ENCODE measurements at regions not wholly inside any gene's neighbourhood (a gene's known extent, or its start where the extent isn't known, plus 50 kb on each side); places are given as distances from the start of the nearest gene placed in this dataset.
"Not testable (repeated sequence)": the region's sequence is repeated elsewhere in the genome, so short reads cannot be mapped to it uniquely, and the experiment has no call there.

- H3K9me3 Mint-ChIP-seq: no peaks in the 10 kb centered on the region
- no peak for DNase-seq
- H3K27ac Mint-ChIP-seq: no peak overlapping the region
- H3K36me3 Mint-ChIP-seq (ENCODE audit: low read depth): no peaks in the 10 kb centered on the region
- no peaks in the 10 kb centered on the region for H3K4me1 Mint-ChIP-seq (ENCODE audit: low read depth)
- H3K4me3 Mint-ChIP-seq: no peak overlapping the region
- peaks cover 18% of the 10 kb centered on the region for H3K27me3 Mint-ChIP-seq
Observed at GRCh38 chrX:20718592-20719380, 452.1 kb upstream of the RPS6KA3 start.

DNA sequence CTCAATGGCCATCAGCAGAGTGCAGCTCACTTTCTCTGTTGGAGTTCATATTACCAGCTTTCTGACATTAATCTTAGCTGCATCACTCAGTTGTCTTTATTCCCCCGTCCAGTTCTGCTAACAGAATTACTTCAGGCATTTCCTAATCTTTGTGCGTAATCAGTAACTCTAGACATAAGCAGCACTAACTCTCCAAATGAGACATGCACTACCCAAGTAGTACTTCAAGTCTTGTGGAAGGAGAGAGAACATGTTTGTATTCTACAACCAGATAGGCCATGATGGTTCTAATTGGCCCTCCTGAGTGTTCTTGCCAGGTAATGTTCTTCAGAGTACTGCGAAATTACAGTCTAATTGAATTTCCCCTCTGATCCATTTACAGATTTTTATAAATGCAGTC is 448.5 kb upstream of the RPS6KA3 start:
- no peaks in the 10 kb centered on the region for H3K4me1 Mint-ChIP-seq (ENCODE audit: low read depth)
- DNase-seq: no peak
- H3K27ac Mint-ChIP-seq: no peak overlapping the region
- H3K36me3 Mint-ChIP-seq (ENCODE audit: low read depth): no peaks in the 10 kb centered on the region
- H3K9me3 Mint-ChIP-seq: no peaks in the 10 kb centered on the region
- H3K4me3 Mint-ChIP-seq: no peak overlapping the region
- H3K27me3 Mint-ChIP-seq: peaks cover 23% of the 10 kb centered on the region

DNA sequence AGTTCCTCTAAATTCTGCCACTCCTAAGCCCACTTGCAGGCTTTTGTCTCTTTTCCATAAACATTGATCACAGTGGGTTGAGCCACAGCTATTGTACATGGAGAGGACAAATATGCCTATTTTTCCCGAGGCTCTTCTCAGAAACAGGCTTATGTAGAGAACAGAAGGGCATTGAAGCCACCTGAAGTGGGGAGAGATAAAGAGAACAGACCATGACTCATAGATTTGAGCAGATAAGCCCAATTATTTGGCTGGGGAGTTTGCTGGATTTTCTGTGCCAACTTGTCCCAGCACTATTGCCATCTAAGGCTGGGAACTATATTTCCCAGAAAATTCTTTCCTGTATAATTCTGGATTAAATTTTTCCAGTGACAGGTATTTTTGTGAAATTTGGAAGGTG is 446.1 kb upstream of the RPS6KA3 start:
- no peaks in the 10 kb centered on the region for H3K36me3 Mint-ChIP-seq (ENCODE audit: low read depth)
- H3K27ac Mint-ChIP-seq: no peak overlapping the region
- no peaks in the 10 kb centered on the region for H3K9me3 Mint-ChIP-seq
- DNase-seq: no peak
- no peak overlapping the region for H3K4me3 Mint-ChIP-seq
- no peaks in the 10 kb centered on the region for H3K4me1 Mint-ChIP-seq (ENCODE audit: low read depth)
- peaks cover 28% of the 10 kb centered on the region for H3K27me3 Mint-ChIP-seq

DNA sequence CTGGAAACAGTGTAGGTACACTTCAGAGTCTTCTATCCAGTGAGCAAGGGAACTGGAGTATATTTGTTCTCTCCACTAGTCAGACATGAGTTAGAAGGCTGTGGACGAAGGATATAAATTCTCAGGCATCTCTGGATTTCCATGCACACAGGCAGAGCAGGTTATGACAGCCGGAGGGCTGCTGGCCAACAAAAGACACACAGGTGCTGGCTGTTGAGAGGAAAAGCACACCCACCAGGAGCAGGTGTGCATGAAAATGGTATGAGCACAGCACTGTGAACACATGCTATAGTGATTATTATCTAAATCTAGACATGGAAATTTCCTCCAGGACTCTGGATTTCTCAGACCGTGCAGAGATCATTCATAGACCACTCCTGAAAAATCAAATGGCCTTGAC is 444.7 kb upstream of the RPS6KA3 start:
- H3K4me3 Mint-ChIP-seq: no peak overlapping the region
- H3K27ac Mint-ChIP-seq: no peak overlapping the region
- H3K27me3 Mint-ChIP-seq: peaks cover 38% of the 10 kb centered on the region
- no peak for DNase-seq
- H3K36me3 Mint-ChIP-seq (ENCODE audit: low read depth): no peaks in the 10 kb centered on the region
- H3K4me1 Mint-ChIP-seq (ENCODE audit: low read depth): no peaks in the 10 kb centered on the region
- H3K9me3 Mint-ChIP-seq: peaks cover 2% of the 10 kb centered on the region

DNA sequence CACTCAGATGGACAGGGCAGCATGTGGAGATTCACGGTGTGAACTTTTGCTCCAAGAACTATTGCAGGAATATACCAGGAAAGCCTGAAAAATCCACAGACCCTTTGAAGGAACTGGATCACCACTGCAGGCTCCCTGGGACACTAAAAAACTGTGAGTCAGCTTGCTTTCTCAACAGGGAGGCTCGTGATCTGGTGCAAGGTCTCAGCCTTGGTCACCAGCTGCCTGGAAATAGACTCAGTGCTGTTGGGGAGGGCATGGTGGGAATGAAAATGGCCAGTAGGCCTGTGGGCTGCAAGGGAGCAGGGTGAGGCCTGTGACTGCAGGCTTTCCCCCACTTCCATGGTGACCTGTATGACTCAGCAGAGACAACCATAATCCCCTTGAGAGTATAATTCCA is 426.4 kb upstream of the RPS6KA3 start:
- Mint-ChIP-seq H3K27ac (no peak overlapping the region), H3K4me1 (ENCODE audit: low read depth) (no peaks in the 10 kb centered on the region), H3K4me3 (no peak overlapping the region), H3K9me3 (no peaks in the 10 kb centered on the region), H3K27me3 (peaks cover 34% of the 10 kb centered on the region), H3K36me3 (ENCODE audit: low read depth) (no peaks in the 10 kb centered on the region)
- no peak for DNase-seq

DNA sequence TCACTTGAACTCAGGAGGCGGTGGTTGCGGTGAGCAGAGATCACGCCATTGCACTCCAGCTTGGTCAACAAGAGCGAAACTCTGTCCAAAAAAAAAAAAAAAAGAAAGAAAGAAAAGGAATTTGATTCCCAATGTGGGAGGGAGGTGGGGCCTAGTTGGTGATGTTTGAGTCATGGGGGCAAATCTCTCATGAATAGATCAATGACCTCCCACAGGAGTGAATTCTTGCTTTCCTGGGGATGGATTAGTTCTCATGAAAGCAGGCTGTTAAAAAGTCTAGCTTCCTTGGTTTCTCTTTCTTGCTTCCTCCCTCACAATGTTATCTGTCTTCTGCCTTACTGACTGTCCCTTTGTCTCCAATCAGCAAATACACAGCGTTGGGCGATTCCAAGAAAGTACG is 419.5 kb upstream of the RPS6KA3 start:
- peaks cover 40% of the 10 kb centered on the region for H3K27me3 Mint-ChIP-seq

GRCh38 chrX:20685652-20686051 is 418.9 kb upstream of the RPS6KA3 start:
- no peaks in the 10 kb centered on the region for H3K4me1 Mint-ChIP-seq (ENCODE audit: low read depth)
- H3K27ac Mint-ChIP-seq: no peak overlapping the region
- H3K36me3 Mint-ChIP-seq (ENCODE audit: low read depth): no peaks in the 10 kb centered on the region
- H3K9me3 Mint-ChIP-seq: no peaks in the 10 kb centered on the region
- no peak overlapping the region for H3K4me3 Mint-ChIP-seq
- DNase-seq: no peak
- peaks cover 39% of the 10 kb centered on the region for H3K27me3 Mint-ChIP-seq

More for the DNA sequence above, 419.5 kb upstream of the RPS6KA3 start:
- no peaks in the 10 kb centered on the region for H3K4me1 Mint-ChIP-seq (ENCODE audit: low read depth)
- no peaks in the 10 kb centered on the region for H3K36me3 Mint-ChIP-seq (ENCODE audit: low read depth)
- no peak overlapping the region for H3K27ac Mint-ChIP-seq
- no peaks in the 10 kb centered on the region for H3K9me3 Mint-ChIP-seq
- H3K4me3 Mint-ChIP-seq: no peak overlapping the region
- DNase-seq: no peak

DNA sequence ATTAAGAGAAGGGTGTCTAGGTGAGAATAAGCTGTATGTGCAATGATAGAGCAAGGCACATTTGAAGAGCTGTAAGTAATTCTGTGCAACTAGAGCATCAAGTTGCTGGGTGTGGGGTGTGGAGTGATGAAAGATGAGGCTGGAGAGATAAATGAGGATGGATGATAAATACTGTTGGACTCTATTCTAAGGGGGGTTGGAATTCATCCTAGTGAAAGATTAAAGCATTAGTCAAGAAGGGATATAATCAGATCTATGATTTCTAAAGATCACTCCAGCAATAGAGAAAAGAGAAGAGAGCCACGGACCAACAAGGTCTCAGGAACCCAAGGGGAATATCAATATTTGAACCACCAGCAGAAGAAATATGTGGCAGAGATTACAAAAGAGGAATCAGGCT is 415.0 kb upstream of the RPS6KA3 start:
- Mint-ChIP-seq H3K36me3 (ENCODE audit: low read depth) (no peaks in the 10 kb centered on the region), H3K9me3 (no peaks in the 10 kb centered on the region), H3K27ac (no peak overlapping the region), H3K4me3 (no peak overlapping the region), H3K27me3 (peaks cover 35% of the 10 kb centered on the region), H3K4me1 (ENCODE audit: low read depth) (no peaks in the 10 kb centered on the region)
- no peak for DNase-seq

GRCh38 chrX:20680998-20681397 is 414.3 kb upstream of the RPS6KA3 start:
- H3K27me3 Mint-ChIP-seq: peaks cover 38% of the 10 kb centered on the region
- no peak overlapping the region for H3K4me3 Mint-ChIP-seq
- no peaks in the 10 kb centered on the region for H3K9me3 Mint-ChIP-seq
- H3K4me1 Mint-ChIP-seq (ENCODE audit: low read depth): no peaks in the 10 kb centered on the region
- no peak overlapping the region for H3K27ac Mint-ChIP-seq
- H3K36me3 Mint-ChIP-seq (ENCODE audit: low read depth): no peaks in the 10 kb centered on the region
- DNase-seq: no peak

DNA sequence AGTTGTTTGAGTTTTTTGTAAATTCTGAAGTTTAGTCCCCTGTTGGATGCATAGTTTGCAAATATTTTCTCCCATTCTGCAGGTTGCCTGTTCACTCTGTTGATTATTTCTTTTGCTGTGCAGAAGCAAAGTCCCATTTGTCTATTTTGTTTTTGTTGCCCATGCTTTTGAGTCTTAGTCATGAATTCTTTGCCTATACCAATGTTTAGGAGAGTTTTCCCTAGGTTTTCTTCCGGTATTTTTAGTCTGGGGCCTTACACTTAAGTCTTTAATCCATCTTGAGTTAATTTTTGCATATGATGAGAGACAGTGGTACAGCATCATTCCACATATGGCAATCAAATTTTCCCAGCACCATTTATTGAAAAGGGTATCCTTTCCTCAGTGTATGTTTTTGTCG is 405.8 kb upstream of the RPS6KA3 start:
- Mint-ChIP-seq H3K36me3 (ENCODE audit: low read depth) (no peaks in the 10 kb centered on the region), H3K9me3 (no peaks in the 10 kb centered on the region), H3K27ac (no peak overlapping the region), H3K4me1 (ENCODE audit: low read depth) (no peaks in the 10 kb centered on the region), H3K27me3 (peaks cover 36% of the 10 kb centered on the region), H3K4me3 (no peak overlapping the region)
- DNase-seq: no peak

GRCh38 chrX:20671746-20672145 is 405.0 kb upstream of the RPS6KA3 start:
- H3K36me3 Mint-ChIP-seq (ENCODE audit: low read depth); H3K4me3 Mint-ChIP-seq; DNase-seq; H3K4me1 Mint-ChIP-seq (ENCODE audit: low read depth); H3K27ac Mint-ChIP-seq; H3K9me3 Mint-ChIP-seq: not testable (repeated sequence)
- peaks cover 37% of the 10 kb centered on the region for H3K27me3 Mint-ChIP-seq

DNA sequence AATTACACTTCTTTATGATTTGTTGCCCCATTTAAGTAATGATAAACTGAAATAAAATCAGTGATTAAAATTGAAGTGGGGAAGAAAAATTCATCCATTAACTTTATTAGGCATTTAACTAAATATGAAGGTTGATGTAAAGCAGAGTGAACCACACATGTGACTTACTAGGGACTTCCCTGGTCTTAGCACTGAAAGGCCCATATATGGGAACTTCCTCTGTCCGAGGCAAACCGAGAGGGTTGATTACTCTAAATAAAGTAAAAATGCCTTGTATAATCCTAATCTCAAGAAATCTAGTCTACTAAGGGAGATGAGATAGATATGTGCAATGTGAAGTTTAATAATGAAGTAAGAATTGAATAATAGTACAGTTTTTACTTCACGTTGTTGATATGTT is 403.9 kb upstream of the RPS6KA3 start:
- Mint-ChIP-seq H3K27ac (no peak overlapping the region), H3K4me3 (no peak overlapping the region), H3K9me3 (no peaks in the 10 kb centered on the region), H3K27me3 (peaks cover 34% of the 10 kb centered on the region), H3K4me1 (ENCODE audit: low read depth) (no peaks in the 10 kb centered on the region), H3K36me3 (ENCODE audit: low read depth) (no peaks in the 10 kb centered on the region)
- DNase-seq: no peak

DNA sequence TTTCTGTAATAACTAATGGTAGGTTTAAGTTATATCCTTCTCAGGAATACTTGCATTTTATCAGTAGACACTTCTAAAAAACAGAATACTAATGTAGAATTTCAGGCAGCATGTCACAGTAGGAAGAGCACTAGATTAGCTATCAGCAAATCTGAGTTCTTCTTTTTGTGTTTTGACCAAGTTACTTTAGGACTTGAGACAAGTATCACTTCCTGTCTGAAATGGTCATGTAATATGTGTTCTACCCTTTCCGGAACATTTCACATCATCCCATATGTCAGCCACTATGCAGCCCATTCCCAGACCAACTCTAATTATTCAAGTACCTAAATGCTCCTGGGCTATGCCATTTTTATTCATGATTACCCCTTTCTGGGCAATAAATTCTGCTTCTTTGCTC is 401.8 kb upstream of the RPS6KA3 start:
- no peaks in the 10 kb centered on the region for H3K4me1 Mint-ChIP-seq (ENCODE audit: low read depth)
- no peak overlapping the region for H3K27ac Mint-ChIP-seq
- no peaks in the 10 kb centered on the region for H3K9me3 Mint-ChIP-seq
- no peak overlapping the region for H3K4me3 Mint-ChIP-seq
- H3K27me3 Mint-ChIP-seq: peaks cover 31% of the 10 kb centered on the region
- DNase-seq: no peak
- H3K36me3 Mint-ChIP-seq (ENCODE audit: low read depth): no peaks in the 10 kb centered on the region

GRCh38 chrX:20666331-20666730 is 399.6 kb upstream of the RPS6KA3 start:
- no peak for DNase-seq
- no peaks in the 10 kb centered on the region for H3K4me1 Mint-ChIP-seq (ENCODE audit: low read depth)
- H3K4me3 Mint-ChIP-seq: no peak overlapping the region
- peaks cover 43% of the 10 kb centered on the region for H3K27me3 Mint-ChIP-seq
- no peaks in the 10 kb centered on the region for H3K36me3 Mint-ChIP-seq (ENCODE audit: low read depth)
- H3K9me3 Mint-ChIP-seq: no peaks in the 10 kb centered on the region
- H3K27ac Mint-ChIP-seq: no peak overlapping the region

- Mint-ChIP-seq H3K9me3 (no peaks in the 10 kb centered on the region), H3K36me3 (ENCODE audit: low read depth) (no peaks in the 10 kb centered on the region), H3K4me1 (ENCODE audit: low read depth) (no peaks in the 10 kb centered on the region), H3K4me3 (no peak overlapping the region), H3K27me3 (peaks cover 43% of the 10 kb centered on the region), H3K27ac (no peak overlapping the region)
- DNase-seq: no peak
Observed at GRCh38 chrX:20665481-20665880, 398.8 kb upstream of the RPS6KA3 start.

DNA sequence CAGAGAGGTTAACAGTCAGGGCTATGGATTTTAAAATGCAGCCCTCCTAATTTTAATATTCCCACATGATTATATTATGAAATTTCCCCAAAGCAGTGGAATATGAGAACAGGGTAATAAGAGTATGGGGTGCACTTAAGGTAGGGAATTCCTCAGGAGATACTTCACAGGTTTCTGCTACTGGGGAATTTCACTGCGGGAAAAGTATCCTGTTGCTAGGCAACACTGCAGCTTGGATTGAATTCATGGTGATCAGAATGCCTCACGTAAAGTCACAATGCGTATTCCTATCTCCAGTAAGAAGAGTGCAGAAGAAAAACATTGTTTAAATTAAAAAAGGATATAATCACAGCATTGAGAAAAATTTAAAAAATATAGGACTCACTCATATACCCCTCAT is 398.1 kb upstream of the RPS6KA3 start:
- H3K9me3 Mint-ChIP-seq: no peaks in the 10 kb centered on the region
- no peak for DNase-seq
- no peaks in the 10 kb centered on the region for H3K4me1 Mint-ChIP-seq (ENCODE audit: low read depth)
- H3K27me3 Mint-ChIP-seq: peaks cover 38% of the 10 kb centered on the region
- H3K4me3 Mint-ChIP-seq: no peak overlapping the region
- H3K27ac Mint-ChIP-seq: no peak overlapping the region
- H3K36me3 Mint-ChIP-seq (ENCODE audit: low read depth): no peaks in the 10 kb centered on the region

All from activated T-cell treated with anti-CD3 and anti-CD28 coated beads, Interleukin-2, amount 50 U/mL, for 24 hours (primary cell).